ENCODE measurements at regions not wholly inside any gene's neighbourhood (a gene's known extent, or its start where the extent isn't known, plus 50 kb on each side); places are given as distances from the start of the nearest gene placed in this dataset.

DNA sequence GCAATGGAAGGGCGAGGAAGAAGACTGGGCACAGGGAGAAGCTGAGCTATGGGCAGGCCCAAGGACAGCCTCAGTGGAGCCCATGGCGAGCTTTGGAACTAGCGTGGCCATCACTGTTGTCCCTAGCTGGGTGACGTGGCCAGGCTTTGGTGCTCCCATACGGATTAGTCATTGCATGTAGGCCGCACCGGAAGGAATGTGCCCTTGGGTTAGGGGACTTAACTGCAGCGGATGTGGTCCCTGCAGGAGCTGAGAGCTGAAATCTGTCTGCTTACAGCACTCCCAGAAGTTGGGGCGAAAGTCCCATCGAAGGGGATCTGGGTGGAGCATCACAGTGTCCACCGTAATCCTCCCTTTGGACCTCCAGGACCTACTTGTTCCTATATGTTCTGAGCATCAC lies 133.7 kb downstream of the PAPOLA start:
- no peak for TF ChIP-seq CTCF (IDR thresholded peaks at IDR 0.05)
- TF ChIP-seq POLR2A (IDR thresholded peaks at IDR 0.05): no peak
